Breast epithelium (tissue), 3 donors: ENCODE measurements at regions not wholly inside any gene's neighbourhood (a gene's known extent, or its start where the extent isn't known, plus 50 kb on each side); places are given as distances from the start of the nearest gene placed in this dataset.

Experiments
- POLR2AphosphoS5 ChIP-seq, 3 donors: sonication (generic); formaldehyde crosslinking; IDR thresholded peaks; one replicate each; pipeline ENCODE4 v1.6.1; 2017; ENCODE audit warnings: antibody characterized with exemption in 3 of 3
- TF ChIP-seq, protein P1 (sequence below), 3 donors: fragments of 450-650 bp; IDR thresholded peaks; one replicate each; pipeline ENCODE4 v1.5.1; 2016 to 2017; ENCODE audit warnings: antibody characterized with exemption in 3 of 3, mild to moderate bottlenecking in 3 of 3, moderate library complexity in 3 of 3

DNA sequence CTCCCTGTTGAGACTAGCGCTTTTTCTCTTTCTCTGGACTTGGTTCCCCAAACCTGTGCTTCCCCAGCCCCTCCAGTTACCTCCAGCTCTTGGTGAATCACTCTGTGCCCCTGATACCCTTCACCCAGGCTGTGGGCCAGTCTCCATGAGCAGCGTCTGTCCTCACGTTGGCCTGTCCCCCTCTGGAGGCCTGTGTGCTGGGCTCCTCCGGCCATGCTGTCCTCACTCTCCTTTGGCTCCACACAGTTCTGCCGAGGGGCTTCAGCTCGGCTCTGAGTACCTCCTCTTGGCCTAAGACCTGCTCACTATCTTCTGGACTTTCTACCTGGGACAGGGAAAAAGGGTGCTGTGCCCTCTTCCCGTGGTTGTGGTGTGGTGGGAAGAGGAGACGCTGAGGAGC, 140.2 kb upstream of the TNS3 start:
- TF ChIP-seq, protein P1, sequence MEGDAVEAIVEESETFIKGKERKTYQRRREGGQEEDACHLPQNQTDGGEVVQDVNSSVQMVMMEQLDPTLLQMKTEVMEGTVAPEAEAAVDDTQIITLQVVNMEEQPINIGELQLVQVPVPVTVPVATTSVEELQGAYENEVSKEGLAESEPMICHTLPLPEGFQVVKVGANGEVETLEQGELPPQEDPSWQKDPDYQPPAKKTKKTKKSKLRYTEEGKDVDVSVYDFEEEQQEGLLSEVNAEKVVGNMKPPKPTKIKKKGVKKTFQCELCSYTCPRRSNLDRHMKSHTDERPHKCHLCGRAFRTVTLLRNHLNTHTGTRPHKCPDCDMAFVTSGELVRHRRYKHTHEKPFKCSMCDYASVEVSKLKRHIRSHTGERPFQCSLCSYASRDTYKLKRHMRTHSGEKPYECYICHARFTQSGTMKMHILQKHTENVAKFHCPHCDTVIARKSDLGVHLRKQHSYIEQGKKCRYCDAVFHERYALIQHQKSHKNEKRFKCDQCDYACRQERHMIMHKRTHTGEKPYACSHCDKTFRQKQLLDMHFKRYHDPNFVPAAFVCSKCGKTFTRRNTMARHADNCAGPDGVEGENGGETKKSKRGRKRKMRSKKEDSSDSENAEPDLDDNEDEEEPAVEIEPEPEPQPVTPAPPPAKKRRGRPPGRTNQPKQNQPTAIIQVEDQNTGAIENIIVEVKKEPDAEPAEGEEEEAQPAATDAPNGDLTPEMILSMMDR (IDR thresholded peaks at IDR 0.05), result no peak
- TF ChIP-seq POLR2AphosphoS5 (IDR thresholded peaks at IDR 0.05), result no peak
